H9 (cell line): ENCODE measurements at regions not wholly inside any gene's neighbourhood (a gene's known extent, or its start where the extent isn't known, plus 50 kb on each side); places are given as distances from the start of the nearest gene placed in this dataset.
A peak's percentile ranks its signal among the peaks of the same experiment; 100 is the strongest.

ENCODE experiments used
- DNase-seq: peaks from one replicate; pipeline ENCODE4 v3.0.0-alpha.2; 2017
- H2AFZ ChIP-seq: one replicate; pipeline ENCODE4 v1.6.1; 2013; ENCODE audit warnings: mild to moderate bottlenecking, low read length, control low read depth, moderate library complexity
- H2AK5ac ChIP-seq: 2 replicates; pipeline ENCODE4 v1.6.1; 2013; ENCODE audit warnings: low read length, control low read depth, mixed read lengths; ENCODE audit not compliant: insufficient read length
- H2BK120ac ChIP-seq: one replicate; pipeline ENCODE4 v1.6.1; 2013; ENCODE audit warnings: low read depth, mild to moderate bottlenecking, low read length, control low read depth, inconsistent platforms; ENCODE audit not compliant: poor library complexity, severe bottlenecking
- H2BK12ac ChIP-seq: 2 replicates; pipeline ENCODE4 v1.6.1; 2013; ENCODE audit warnings: low read length, control low read depth, mixed read lengths, low read depth; ENCODE audit not compliant: insufficient read length
- H2BK15ac ChIP-seq: 2 replicates; pipeline ENCODE4 v1.6.1; 2013; ENCODE audit warnings: low read depth, low read length, control low read depth
- H2BK20ac ChIP-seq: one replicate; pipeline ENCODE4 v1.6.1; 2013; ENCODE audit warnings: low read depth, mild to moderate bottlenecking, low read length, control low read depth, inconsistent platforms; ENCODE audit not compliant: poor library complexity, severe bottlenecking
- H2BK5ac ChIP-seq: 2 replicates; pipeline ENCODE4 v1.6.1; 2013; ENCODE audit warnings: low read length, control low read depth, mixed read lengths; ENCODE audit not compliant: insufficient read length
- H3K14ac ChIP-seq: 2 replicates; pipeline ENCODE4 v1.6.1; 2013; ENCODE audit warnings: low read length, control low read depth; ENCODE audit not compliant: insufficient read depth
- H3K18ac ChIP-seq: 2 replicates; pipeline ENCODE4 v1.6.1; 2013; ENCODE audit warnings: low read depth, mild to moderate bottlenecking, mixed read lengths, low read length, control low read depth; ENCODE audit not compliant: insufficient read length
- H3K23ac ChIP-seq: 2 replicates; pipeline ENCODE4 v1.6.1; 2013; ENCODE audit warnings: low read length, control low read depth, mixed read lengths, low read depth; ENCODE audit not compliant: insufficient read length
- H3K23me2 ChIP-seq: 2 replicates; pipeline ENCODE4 v1.6.1; 2013; ENCODE audit warnings: low read depth, mild to moderate bottlenecking, mixed read lengths, low read length, control low read depth; ENCODE audit not compliant: insufficient read length, poor library complexity, severe bottlenecking
- H3K27ac ChIP-seq: 2 replicates; pipeline ENCODE4 v1.5.1; 2013; ENCODE audit warnings: low read length, control low read depth, mixed read lengths, low read depth; ENCODE audit not compliant: insufficient read length
- H3K27me3 ChIP-seq: 2 replicates; pipeline ENCODE4 v1.6.1; 2013; ENCODE audit warnings: low read length, control low read depth, inconsistent platforms; ENCODE audit not compliant: insufficient read depth
- H3K4ac ChIP-seq: 2 replicates; pipeline ENCODE4 v1.6.1; 2013; ENCODE audit warnings: low read depth, mild to moderate bottlenecking, control low read depth, inconsistent platforms, low read length, moderate library complexity
- H3K4me1 ChIP-seq: 2 replicates; pipeline ENCODE4 v1.6.1; 2013; ENCODE audit warnings: low read length, control low read depth, inconsistent platforms; ENCODE audit not compliant: insufficient read depth
- H3K4me2 ChIP-seq: 2 replicates; pipeline ENCODE4 v1.6.1; 2013; ENCODE audit warnings: low read length, control low read depth, mixed read lengths; ENCODE audit not compliant: insufficient read length, insufficient read depth
- H3K56ac ChIP-seq: 2 replicates; pipeline ENCODE4 v1.6.1; 2013; ENCODE audit warnings: low read depth, mild to moderate bottlenecking, mixed read lengths, low read length, control low read depth; ENCODE audit not compliant: insufficient read length
- H3K79me1 ChIP-seq: 2 replicates; pipeline ENCODE4 v1.6.1; 2013; ENCODE audit warnings: low read depth, mild to moderate bottlenecking, moderate library complexity, low read length, control low read depth, inconsistent platforms; ENCODE audit not compliant: insufficient read depth, poor library complexity, severe bottlenecking
- H3K79me2 ChIP-seq: 2 replicates; pipeline ENCODE4 v1.6.1; 2013; ENCODE audit warnings: low read length, control low read depth, inconsistent platforms; ENCODE audit not compliant: insufficient read depth
- H3K9ac ChIP-seq: 2 replicates; pipeline ENCODE4 v1.6.1; 2013; ENCODE audit warnings: low read length, control low read depth, mixed read lengths; ENCODE audit not compliant: insufficient read length; ENCODE audit errors: extremely low read depth
- H3K9me3 ChIP-seq: one replicate; pipeline ENCODE4 v1.6.1; 2013; ENCODE audit warnings: low read depth, low read length, inconsistent platforms; ENCODE audit not compliant: control insufficient read depth
- H3T11ph ChIP-seq: one replicate; pipeline ENCODE4 v1.6.1; 2013; ENCODE audit warnings: mild to moderate bottlenecking, low read length, control low read depth, inconsistent platforms
- H4K20me1 ChIP-seq: one replicate; pipeline ENCODE4 v1.6.1; 2013; ENCODE audit not compliant: control insufficient read depth, insufficient read length, insufficient read depth
- H4K5ac ChIP-seq: 2 replicates; pipeline ENCODE4 v1.6.1; 2013; ENCODE audit warnings: low read depth, mild to moderate bottlenecking, mixed read lengths, low read length, control low read depth; ENCODE audit not compliant: insufficient read length
- H4K8ac ChIP-seq: replicated peaks from 2 replicates; pipeline ENCODE4 v1.6.1; 2013; ENCODE audit warnings: low read length, control low read depth, mixed read lengths, low read depth; ENCODE audit not compliant: insufficient read length
- H4K91ac ChIP-seq: 2 replicates; pipeline ENCODE4 v1.6.1; 2013; ENCODE audit warnings: low read depth, mild to moderate bottlenecking, moderate library complexity, mixed read lengths, low read length, control low read depth; ENCODE audit not compliant: insufficient read length
- H3K27ac Mint-ChIP-seq, 3 experiments: 2 replicates in 2 of 3; 3 replicates in 1 of 3; pipeline ENCODE4 v1.8.0; 2020 to 2021; ENCODE audit warnings: mixed read lengths in 3 of 3, mild to moderate bottlenecking in 1 of 3, moderate library complexity in 1 of 3
- H3K27me3 Mint-ChIP-seq: 2 replicates; pipeline ENCODE4 v1.8.0; 2021; ENCODE audit warnings: low read depth, mild to moderate bottlenecking, moderate library complexity, mixed read lengths
- H3K36me3 Mint-ChIP-seq, 3 experiments: 2 replicates in 2 of 3; 3 replicates in 1 of 3; pipeline ENCODE4 v1.8.0; 2020 to 2021; ENCODE audit warnings: low read depth in 3 of 3, mixed read lengths in 3 of 3; ENCODE audit not compliant: insufficient read depth in 1 of 3
- H3K4me1 Mint-ChIP-seq, 2 experiments: 2 replicates each; pipeline ENCODE4 v1.8.0; 2020; ENCODE audit warnings: mixed read lengths in 2 of 2
- H3K4me3 Mint-ChIP-seq, 2 experiments: 2 replicates in 1 of 2; 3 replicates in 1 of 2; pipeline ENCODE4 v1.8.0; 2020 to 2021; ENCODE audit warnings: mild to moderate bottlenecking in 2 of 2, mixed read lengths in 2 of 2, moderate library complexity in 1 of 2
- H3K9me3 Mint-ChIP-seq, 2 experiments: 2 replicates in 1 of 2; 3 replicates in 1 of 2; pipeline ENCODE4 v1.8.0; 2020; ENCODE audit warnings: mild to moderate bottlenecking in 2 of 2, mixed read lengths in 2 of 2, moderate library complexity in 1 of 2
- WGBS: extraction: QIAGEN DNeasy Blood & Tissue Kit; methylation state at CpG from one replicate; pipeline ENCODE4 v1.1.7; 2013; ENCODE audit warnings: missing lambda C conversion rate, low lambda C conversion rate, mixed read lengths; ENCODE audit not compliant: insufficient read length; ENCODE audit errors: extremely low coverage; 5-methylcytosine and 5-hydroxymethylcytosine counted together
- TF ChIP-seq, protein P1 (sequence below): fragments of 200-600 bp; sonication (generic); conservative IDR thresholded peaks from 3 replicates; pipeline ENCODE4 v1.8.0; 2021; ENCODE audit warnings: antibody characterized with exemption, mild to moderate bottlenecking

DNA sequence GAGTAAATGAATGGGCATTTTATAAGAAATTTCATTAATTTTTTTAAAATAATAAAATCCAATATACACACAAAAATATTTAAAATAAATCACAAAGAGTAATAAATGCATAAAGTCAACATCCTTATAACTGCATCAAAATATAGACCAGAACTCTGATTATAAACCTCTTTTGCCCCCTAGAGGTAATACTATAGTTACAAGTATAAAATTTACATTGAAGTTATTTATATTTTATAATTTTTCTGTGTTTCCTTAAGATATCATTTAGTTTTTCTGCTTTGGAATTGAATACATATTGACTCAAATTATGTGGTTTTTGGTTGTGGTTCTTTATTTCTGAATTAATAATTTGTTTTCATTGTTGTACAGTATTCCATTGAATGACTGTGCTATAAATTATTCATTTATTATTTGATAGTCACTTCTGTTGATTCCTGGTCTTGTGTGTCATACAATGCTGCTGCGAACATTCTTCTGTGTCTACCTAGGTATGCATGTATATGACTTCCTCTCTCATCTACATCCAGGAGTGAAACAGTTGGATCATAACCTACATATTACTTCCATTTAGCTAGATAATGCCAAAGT, 673.6 kb downstream of the IPMK start:
- Histone ChIP-seq H3K56ac (no peak overlapping the region), H3K14ac (no peak overlapping the region), H3T11ph (no peak overlapping the region), H3K27me3 (no peaks in the 10 kb centered on the region), H2BK12ac (no peak overlapping the region), H2BK20ac (no peak overlapping the region), H3K79me1 (no peaks in the 10 kb centered on the region), H3K4me2 (no peak overlapping the region), H3K18ac (no peak overlapping the region), H3K79me2 (no peaks in the 10 kb centered on the region), H2BK120ac (no peak overlapping the region), H2AFZ (no peak overlapping the region), H2BK5ac (no peak overlapping the region), H3K4ac (no peak overlapping the region), H4K5ac (no peak overlapping the region), H4K91ac (no peak overlapping the region), H3K9me3 (no peaks in the 10 kb centered on the region), H4K20me1 (no peaks in the 10 kb centered on the region), H3K23me2 (no peaks in the 10 kb centered on the region), H3K27ac (no peak overlapping the region), H2AK5ac (no peak overlapping the region), H3K4me1 (no peaks in the 10 kb centered on the region), H4K8ac (no peak overlapping the region), H3K9ac (no peak overlapping the region), H2BK15ac (no peak overlapping the region), H3K23ac (no peak overlapping the region)
- H3K4me3 Mint-ChIP-seq = no peak overlapping the region
- H3K4me1 Mint-ChIP-seq = no peaks in the 10 kb centered on the region
- H3K27ac Mint-ChIP-seq = no peak overlapping the region
- TF ChIP-seq, protein P1, sequence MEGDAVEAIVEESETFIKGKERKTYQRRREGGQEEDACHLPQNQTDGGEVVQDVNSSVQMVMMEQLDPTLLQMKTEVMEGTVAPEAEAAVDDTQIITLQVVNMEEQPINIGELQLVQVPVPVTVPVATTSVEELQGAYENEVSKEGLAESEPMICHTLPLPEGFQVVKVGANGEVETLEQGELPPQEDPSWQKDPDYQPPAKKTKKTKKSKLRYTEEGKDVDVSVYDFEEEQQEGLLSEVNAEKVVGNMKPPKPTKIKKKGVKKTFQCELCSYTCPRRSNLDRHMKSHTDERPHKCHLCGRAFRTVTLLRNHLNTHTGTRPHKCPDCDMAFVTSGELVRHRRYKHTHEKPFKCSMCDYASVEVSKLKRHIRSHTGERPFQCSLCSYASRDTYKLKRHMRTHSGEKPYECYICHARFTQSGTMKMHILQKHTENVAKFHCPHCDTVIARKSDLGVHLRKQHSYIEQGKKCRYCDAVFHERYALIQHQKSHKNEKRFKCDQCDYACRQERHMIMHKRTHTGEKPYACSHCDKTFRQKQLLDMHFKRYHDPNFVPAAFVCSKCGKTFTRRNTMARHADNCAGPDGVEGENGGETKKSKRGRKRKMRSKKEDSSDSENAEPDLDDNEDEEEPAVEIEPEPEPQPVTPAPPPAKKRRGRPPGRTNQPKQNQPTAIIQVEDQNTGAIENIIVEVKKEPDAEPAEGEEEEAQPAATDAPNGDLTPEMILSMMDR = peak; percentile 48
- WGBS = no CpG with 5 or more reads among the region's 1 CpG
- H3K27me3 Mint-ChIP-seq = no peaks in the 10 kb centered on the region
- no peaks in the 10 kb centered on the region for H3K36me3 Mint-ChIP-seq
- peaks cover 3% of the 10 kb centered on the region in 2 experiments; a peak in 2 of 5 replicates for H3K9me3 Mint-ChIP-seq
- DNase-seq = no peak
